ENCODE measurements at regions not wholly inside any gene's neighbourhood (a gene's known extent, or its start where the extent isn't known, plus 50 kb on each side); places are given as distances from the start of the nearest gene placed in this dataset.

- no peak for TF ChIP-seq POLR2AphosphoS2 (IDR thresholded peaks at IDR 0.05; ENCODE audit: low read depth, low read length)
- no peak; the same call in 1 of the 2 replicates for TF ChIP-seq FOXM1 (IDR thresholded peaks at IDR 0.05; ENCODE audit: low read depth, low read length)
- peak; percentile 72; the same call in 1 of the 2 replicates for TF ChIP-seq IRF4 (IDR thresholded peaks at IDR 0.05; ENCODE audit: low read depth, low read length)
- TF ChIP-seq NBN (IDR thresholded peaks at IDR 0.05) = 0 out of 2 replicates have a peak, but pooled peaks have one; percentile 36
- peak; percentile 79 for TF ChIP-seq RUNX3 (IDR thresholded peaks at IDR 0.05; ENCODE audit: low read length)
- TF ChIP-seq YY1 (IDR thresholded peaks at IDR 0.05; ENCODE audit: low read depth, low read length) = no peak
- TF ChIP-seq IRF5 (IDR thresholded peaks at IDR 0.05; ENCODE audit: borderline replicate concordance) = no peak
- no peak for TF ChIP-seq TAF1 (IDR thresholded peaks at IDR 0.05; ENCODE audit: borderline replicate concordance, low read depth, low read length)
- peak; percentile 18; the same call in 1 of the 2 replicates for TF ChIP-seq MTA3 (IDR thresholded peaks at IDR 0.05; ENCODE audit: borderline replicate concordance, low read length)
- no peak for TF ChIP-seq STAT3 (IDR thresholded peaks at IDR 0.05; ENCODE audit: low read depth, low read length)
- no peak for TF ChIP-seq CHD1 (IDR thresholded peaks at IDR 0.05; ENCODE audit: low read depth, low read length)
- TF ChIP-seq BCL3 (IDR thresholded peaks at IDR 0.05; ENCODE audit: borderline replicate concordance, insufficient read depth, low read depth, low read length, poor library complexity, severe bottlenecking) = peak; percentile 34
- no peak for TF ChIP-seq ZNF622 (IDR thresholded peaks at IDR 0.05)
- TF ChIP-seq GABPA (IDR thresholded peaks at IDR 0.05; ENCODE audit: low read depth) = no peak
- peak; percentile 28; the same call in 1 of the 2 replicates for TF ChIP-seq BMI1 (IDR thresholded peaks at IDR 0.05; ENCODE audit: borderline replicate concordance)
Measured at GRCh38 chr21:14687268-14687625, 141.1 kb upstream of the SAMSN1 start (continued).
